ENCODE measurements at regions not wholly inside any gene's neighbourhood (a gene's known extent, or its start where the extent isn't known, plus 50 kb on each side); places are given as distances from the start of the nearest gene placed in this dataset.

DNA sequence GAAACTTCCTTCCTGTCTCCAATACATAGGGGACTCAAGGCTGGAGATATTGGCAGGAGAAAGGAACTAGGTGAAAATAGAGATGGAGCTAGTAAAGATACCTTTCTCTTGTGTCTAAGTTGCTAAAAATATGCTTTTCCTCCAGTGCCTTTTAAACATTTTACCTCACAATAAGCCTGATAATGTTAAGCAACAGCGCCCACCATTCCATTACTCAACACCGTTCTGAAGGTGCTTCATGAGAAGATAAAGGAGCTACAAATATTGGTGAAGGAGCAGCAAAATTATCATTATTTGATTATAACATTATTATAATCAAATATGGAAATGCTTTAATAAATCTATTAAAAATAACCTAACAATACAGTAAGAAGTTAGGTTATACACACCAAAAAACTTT lies 83.6 kb upstream of the BARX2 start:
- in situ Hi-C loops (cut with HindIII; ENCODE audit: extremely low pct_ligation_motif_present, low pct_unique_long_range_greater_than_20kb): no loop called here
- CTCF ChIA-PET (ENCODE audit: low intra/inter-chr PET ratio, low total read pairs): no interaction called here
- Histone ChIP-seq H3K9me3 (ENCODE audit: low read length) (no peaks in the 10 kb centered on the region), H3K79me2 (ENCODE audit: insufficient read depth, low read length) (no peaks in the 10 kb centered on the region), H3K4me3 (replicated peaks in 1 of 3; ENCODE audit: insufficient read depth in 1 of 3, low read depth in 2 of 3, low read length in 3 of 3) (no peak overlapping the region), H2AFZ (ENCODE audit: low read length) (no peak overlapping the region), H3K27ac (ENCODE audit: extremely low read length, insufficient read depth, low read length) (no peak overlapping the region), H4K20me1 (ENCODE audit: insufficient read depth, low read length) (no peaks in the 10 kb centered on the region), H3K9ac (ENCODE audit: insufficient read depth, low read depth, low read length) (no peak overlapping the region), H3K4me2 (ENCODE audit: low read depth, low read length) (no peak overlapping the region), H3K27me3 (ENCODE audit: control insufficient read depth in 1 of 2, insufficient read depth in 2 of 2, low read length in 2 of 2) (peaks cover 0 to 42% of the 10 kb centered on the region in 2 experiments; a peak in 4 of 5 replicates), H3K4me1 (ENCODE audit: insufficient read depth, low read length) (peaks cover 4% of the 10 kb centered on the region), H3K36me3 (replicated peaks in 1 of 2; ENCODE audit: control insufficient read depth in 1 of 2, insufficient read depth in 2 of 2, low read length in 2 of 2) (no peaks in the 10 kb centered on the region)
- intact Hi-C loops (cut with micrococcal nuclease; ENCODE audit: unreplicated experiment): no loop called here
- no peak for ATAC-seq
- TF ChIP-seq ZKSCAN8 (CRISPR knock-in tag; IDR thresholded peaks at IDR 0.05; ENCODE audit: borderline replicate concordance): no peak
- no peak for TF ChIP-seq ATF4 (CRISPR knock-in tag; IDR thresholded peaks at IDR 0.05)
- no peak for TF ChIP-seq ZNF737 (CRISPR knock-in tag; IDR thresholded peaks at IDR 0.05; ENCODE audit: borderline replicate concordance)
- BruUV-seq (replicated peaks): no TSS peak
- POLR2A ChIA-PET: no interaction called here
- DNase-seq (ENCODE audit: low spot score): no peak
- 72% methylated on average over 2 of the region's 2 CpGs for WGBS (ENCODE audit: low lambda C conversion rate)
- no peak for FAIRE-seq

DNA sequence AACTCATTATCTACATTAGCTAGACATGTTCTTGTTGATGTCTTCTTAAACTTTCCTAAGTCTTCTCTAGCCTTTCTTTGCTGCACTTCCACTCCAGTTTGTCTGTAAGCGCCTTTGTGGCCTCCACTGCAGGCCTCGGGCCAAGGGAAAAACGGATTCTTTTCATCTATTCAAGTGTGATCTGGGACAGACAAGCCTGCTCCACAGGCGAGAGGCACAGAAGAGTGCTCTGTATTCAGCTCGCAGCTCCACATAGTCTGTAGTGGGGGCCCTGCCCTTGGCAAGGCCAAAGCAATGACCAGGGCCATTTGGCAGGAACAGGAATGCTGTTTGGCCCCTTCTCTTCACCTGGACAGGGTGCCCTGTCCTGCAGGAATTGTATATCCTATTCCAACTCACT lies 84.1 kb upstream of the BARX2 start:
- no peaks in the 10 kb centered on the region for H4K20me1 ChIP-seq (ENCODE audit: insufficient read depth, low read length)
- POLR2A ChIA-PET: no interaction called here
- no peak overlapping the region for H3K9ac ChIP-seq (ENCODE audit: insufficient read depth, low read depth, low read length)
- H3K79me2 ChIP-seq (ENCODE audit: insufficient read depth, low read length): no peaks in the 10 kb centered on the region
- DNase-seq (ENCODE audit: low spot score) (no peak), FAIRE-seq (no peak), ATAC-seq (no peak)
- BruUV-seq (replicated peaks): no TSS peak
- peaks cover 0 to 38% of the 10 kb centered on the region in 2 experiments; a peak in 4 of 5 replicates for H3K27me3 ChIP-seq (ENCODE audit: control insufficient read depth in 1 of 2, insufficient read depth in 2 of 2, low read length in 2 of 2)
- H3K9me3 ChIP-seq (ENCODE audit: low read length): no peaks in the 10 kb centered on the region
- H3K4me1 ChIP-seq (ENCODE audit: insufficient read depth, low read length): peaks cover 10% of the 10 kb centered on the region
- no peak overlapping the region for H3K27ac ChIP-seq (ENCODE audit: extremely low read length, insufficient read depth, low read length)
- H3K36me3 ChIP-seq (replicated peaks in 1 of 2; ENCODE audit: control insufficient read depth in 1 of 2, insufficient read depth in 2 of 2, low read length in 2 of 2): no peaks in the 10 kb centered on the region
- in situ Hi-C loops (cut with HindIII; ENCODE audit: extremely low pct_ligation_motif_present, low pct_unique_long_range_greater_than_20kb): no loop called here
- CTCF ChIA-PET (ENCODE audit: low intra/inter-chr PET ratio, low total read pairs): no interaction called here
- no peak overlapping the region for H3K4me2 ChIP-seq (ENCODE audit: low read depth, low read length)
- H2AFZ ChIP-seq (ENCODE audit: low read length): no peak overlapping the region
- intact Hi-C loops (cut with micrococcal nuclease; ENCODE audit: unreplicated experiment): no loop called here
- no peak overlapping the region for H3K4me3 ChIP-seq (replicated peaks in 1 of 3; ENCODE audit: insufficient read depth in 1 of 3, low read depth in 2 of 3, low read length in 3 of 3)
- WGBS (ENCODE audit: low lambda C conversion rate): 47% methylated on average over 5 of the region's 5 CpGs
- no peak for TF ChIP-seq NKX3-1 (CRISPR knock-in tag; IDR thresholded peaks at IDR 0.05)
- no peak for TF ChIP-seq ZNF576 (CRISPR knock-in tag; IDR thresholded peaks at IDR 0.05)
- TF ChIP-seq ZBTB10 (CRISPR knock-in tag; IDR thresholded peaks at IDR 0.05; ENCODE audit: borderline replicate concordance): no peak
- TF ChIP-seq, protein P1, sequence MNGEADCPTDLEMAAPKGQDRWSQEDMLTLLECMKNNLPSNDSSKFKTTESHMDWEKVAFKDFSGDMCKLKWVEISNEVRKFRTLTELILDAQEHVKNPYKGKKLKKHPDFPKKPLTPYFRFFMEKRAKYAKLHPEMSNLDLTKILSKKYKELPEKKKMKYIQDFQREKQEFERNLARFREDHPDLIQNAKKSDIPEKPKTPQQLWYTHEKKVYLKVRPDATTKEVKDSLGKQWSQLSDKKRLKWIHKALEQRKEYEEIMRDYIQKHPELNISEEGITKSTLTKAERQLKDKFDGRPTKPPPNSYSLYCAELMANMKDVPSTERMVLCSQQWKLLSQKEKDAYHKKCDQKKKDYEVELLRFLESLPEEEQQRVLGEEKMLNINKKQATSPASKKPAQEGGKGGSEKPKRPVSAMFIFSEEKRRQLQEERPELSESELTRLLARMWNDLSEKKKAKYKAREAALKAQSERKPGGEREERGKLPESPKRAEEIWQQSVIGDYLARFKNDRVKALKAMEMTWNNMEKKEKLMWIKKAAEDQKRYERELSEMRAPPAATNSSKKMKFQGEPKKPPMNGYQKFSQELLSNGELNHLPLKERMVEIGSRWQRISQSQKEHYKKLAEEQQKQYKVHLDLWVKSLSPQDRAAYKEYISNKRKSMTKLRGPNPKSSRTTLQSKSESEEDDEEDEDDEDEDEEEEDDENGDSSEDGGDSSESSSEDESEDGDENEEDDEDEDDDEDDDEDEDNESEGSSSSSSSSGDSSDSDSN (CRISPR knock-in tag; IDR thresholded peaks at IDR 0.05): no peak
- no peak for TF ChIP-seq ZSCAN30 (CRISPR knock-in tag; IDR thresholded peaks at IDR 0.05)
- no peak for TF ChIP-seq SMAD3 (CRISPR knock-in tag; IDR thresholded peaks at IDR 0.05)
- TF ChIP-seq, protein P2, sequence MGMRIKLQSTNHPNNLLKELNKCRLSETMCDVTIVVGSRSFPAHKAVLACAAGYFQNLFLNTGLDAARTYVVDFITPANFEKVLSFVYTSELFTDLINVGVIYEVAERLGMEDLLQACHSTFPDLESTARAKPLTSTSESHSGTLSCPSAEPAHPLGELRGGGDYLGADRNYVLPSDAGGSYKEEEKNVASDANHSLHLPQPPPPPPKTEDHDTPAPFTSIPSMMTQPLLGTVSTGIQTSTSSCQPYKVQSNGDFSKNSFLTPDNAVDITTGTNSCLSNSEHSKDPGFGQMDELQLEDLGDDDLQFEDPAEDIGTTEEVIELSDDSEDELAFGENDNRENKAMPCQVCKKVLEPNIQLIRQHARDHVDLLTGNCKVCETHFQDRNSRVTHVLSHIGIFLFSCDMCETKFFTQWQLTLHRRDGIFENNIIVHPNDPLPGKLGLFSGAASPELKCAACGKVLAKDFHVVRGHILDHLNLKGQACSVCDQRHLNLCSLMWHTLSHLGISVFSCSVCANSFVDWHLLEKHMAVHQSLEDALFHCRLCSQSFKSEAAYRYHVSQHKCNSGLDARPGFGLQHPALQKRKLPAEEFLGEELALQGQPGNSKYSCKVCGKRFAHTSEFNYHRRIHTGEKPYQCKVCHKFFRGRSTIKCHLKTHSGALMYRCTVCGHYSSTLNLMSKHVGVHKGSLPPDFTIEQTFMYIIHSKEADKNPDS (CRISPR knock-in tag; IDR thresholded peaks at IDR 0.05): no peak

Data from HepG2 (cell line).